ENCODE measurements at regions not wholly inside any gene's neighbourhood (a gene's known extent, or its start where the extent isn't known, plus 50 kb on each side); places are given as distances from the start of the nearest gene placed in this dataset.

DNA sequence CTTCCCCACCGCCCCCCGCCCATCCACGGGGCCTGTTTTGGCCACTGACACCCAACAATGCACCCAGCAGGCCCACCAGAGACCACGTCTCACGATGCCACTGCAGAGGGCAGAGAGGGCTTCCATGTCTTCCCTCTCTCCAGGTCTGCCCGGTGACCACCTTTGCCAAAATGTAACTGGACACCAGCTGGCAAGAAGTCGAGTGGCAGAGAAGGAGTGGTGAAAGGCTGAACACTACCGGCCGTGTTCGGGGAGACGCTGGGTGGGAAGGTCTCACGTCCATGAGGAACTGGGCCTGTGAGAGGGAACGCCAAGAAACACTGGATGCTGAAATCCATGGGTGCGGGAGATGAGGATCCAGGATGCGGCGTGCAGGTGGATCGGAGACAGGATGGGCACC lies 308.2 kb downstream of the ADGRD1 start:
- no peak for TF ChIP-seq POLR2AphosphoS5 (IDR thresholded peaks at IDR 0.05; ENCODE audit: low read depth, low read length)
- no peak for TF ChIP-seq SIN3A (IDR thresholded peaks at IDR 0.05; ENCODE audit: borderline replicate concordance, insufficient read depth, low read length)
- no peak for TF ChIP-seq FOXP2 (optimal IDR thresholded peaks at IDR 0.05; ENCODE audit: borderline replicate concordance, extremely low read depth, extremely low read length, insufficient read depth)

GRCh38 chr12:131263626-131264025 lies 309.9 kb downstream of the ADGRD1 start:
- TF ChIP-seq POLR2AphosphoS5 (IDR thresholded peaks at IDR 0.05; ENCODE audit: low read depth, low read length) (no peak), REST (IDR thresholded peaks at IDR 0.05; ENCODE audit: insufficient read depth in 1 of 2, low read depth in 2 of 2, low read length in 2 of 2) (no peak), FOXP2 (optimal IDR thresholded peaks at IDR 0.05; ENCODE audit: borderline replicate concordance, extremely low read depth, extremely low read length, insufficient read depth) (no peak), SIN3A (IDR thresholded peaks at IDR 0.05; ENCODE audit: borderline replicate concordance, insufficient read depth, low read length) (no peak), TAF1 (IDR thresholded peaks at IDR 0.05; ENCODE audit: borderline replicate concordance, insufficient read depth, low read length) (no peak)

DNA sequence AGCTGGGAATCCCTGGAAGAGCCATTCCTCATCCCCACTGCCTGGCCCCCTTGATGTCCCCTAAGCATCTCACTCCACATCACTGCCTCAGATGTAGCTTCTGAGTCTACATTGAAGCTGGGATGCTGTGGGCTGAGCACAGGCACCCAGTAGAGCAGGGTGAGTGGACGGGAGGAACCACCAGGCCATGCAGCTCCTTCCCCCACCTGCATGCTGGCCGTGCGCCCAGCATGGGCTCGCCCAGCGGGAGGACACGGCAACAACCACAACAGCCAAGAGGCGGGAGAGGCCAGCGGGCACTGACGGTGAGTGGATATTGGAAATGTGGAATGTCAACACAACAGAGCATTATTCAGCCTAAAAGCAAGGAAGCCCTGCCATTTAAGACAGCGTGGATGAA lies 310.9 kb downstream of the ADGRD1 start:
- no peak for TF ChIP-seq FOXP2 (optimal IDR thresholded peaks at IDR 0.05; ENCODE audit: borderline replicate concordance, extremely low read depth, extremely low read length, insufficient read depth)
- no peak for TF ChIP-seq REST (IDR thresholded peaks at IDR 0.05; ENCODE audit: insufficient read depth in 1 of 2, low read depth in 2 of 2, low read length in 2 of 2)
- TF ChIP-seq SIN3A (IDR thresholded peaks at IDR 0.05; ENCODE audit: borderline replicate concordance, insufficient read depth, low read length) = no peak
- TF ChIP-seq TAF1 (IDR thresholded peaks at IDR 0.05; ENCODE audit: borderline replicate concordance, insufficient read depth, low read length) = no peak
- no peak for TF ChIP-seq POLR2AphosphoS5 (IDR thresholded peaks at IDR 0.05; ENCODE audit: low read depth, low read length)

- TF ChIP-seq SIN3A (IDR thresholded peaks at IDR 0.05; ENCODE audit: borderline replicate concordance, insufficient read depth, low read length) = no peak
- TF ChIP-seq POLR2AphosphoS5 (IDR thresholded peaks at IDR 0.05; ENCODE audit: low read depth, low read length) = no peak
- no peak for TF ChIP-seq FOXP2 (optimal IDR thresholded peaks at IDR 0.05; ENCODE audit: borderline replicate concordance, extremely low read depth, extremely low read length, insufficient read depth)
- TF ChIP-seq REST (IDR thresholded peaks at IDR 0.05; ENCODE audit: insufficient read depth in 1 of 2, low read depth in 2 of 2, low read length in 2 of 2) = no peak
- TF ChIP-seq TAF1 (IDR thresholded peaks at IDR 0.05; ENCODE audit: borderline replicate concordance, insufficient read depth, low read length) = no peak
Observed at GRCh38 chr12:131266591-131267467, 313.1 kb downstream of the ADGRD1 start.

GRCh38 chr12:131267576-131267975 lies 313.9 kb downstream of the ADGRD1 start:
- TF ChIP-seq REST (IDR thresholded peaks at IDR 0.05; ENCODE audit: insufficient read depth in 1 of 2, low read depth in 2 of 2, low read length in 2 of 2) (no peak), SIN3A (IDR thresholded peaks at IDR 0.05; ENCODE audit: borderline replicate concordance, insufficient read depth, low read length) (no peak), FOXP2 (optimal IDR thresholded peaks at IDR 0.05; ENCODE audit: borderline replicate concordance, extremely low read depth, extremely low read length, insufficient read depth) (no peak), POLR2AphosphoS5 (IDR thresholded peaks at IDR 0.05; ENCODE audit: low read depth, low read length) (no peak), TAF1 (IDR thresholded peaks at IDR 0.05; ENCODE audit: borderline replicate concordance, insufficient read depth, low read length) (no peak)

Measured in PFSK-1 (cell line).